Bronchial epithelial cell (primary cell): ENCODE measurements at regions not wholly inside any gene's neighbourhood (a gene's known extent, or its start where the extent isn't known, plus 50 kb on each side); places are given as distances from the start of the nearest gene placed in this dataset.

Experiments
- DNase-seq: peaks from one replicate; pipeline ENCODE4 v3.0.0-alpha.2; 2010; ENCODE audit warnings: low read depth
- FAIRE-seq: peaks from 2 replicates; lab custom pipeline; 2011; peaks lifted over from hg19 to GRCh38; lab: Jason Lieb, UNC
- H3K27me3 ChIP-seq: 2 replicates; pipeline ENCODE4 v1.5.1; 2011; ENCODE audit warnings: low read length; ENCODE audit not compliant: control insufficient read depth, insufficient read depth
- H3K36me3 ChIP-seq: 2 replicates; pipeline ENCODE4 v1.5.1; 2011; ENCODE audit warnings: low read length; ENCODE audit not compliant: control insufficient read depth, insufficient read depth
- H3K4me3 ChIP-seq: 2 replicates; pipeline ENCODE4 v1.5.1; 2011; ENCODE audit warnings: mild to moderate bottlenecking, low read depth, low read length, control low read depth
- CTCF ChIP-seq: IDR thresholded peaks from 2 replicates; pipeline ENCODE4 v1.5.1; 2011; ENCODE audit warnings: mild to moderate bottlenecking, moderate library complexity, low read length, control low read depth, inconsistent platforms; ENCODE audit not compliant: insufficient read depth, severe bottlenecking

GRCh38 chr1:221212926-221213325, 333.7 kb downstream of the HLX start:
- Histone ChIP-seq H3K4me3 (no peak overlapping the region), H3K36me3 (no peaks in the 10 kb centered on the region), H3K27me3 (no peaks in the 10 kb centered on the region)
- DNase-seq (no peak), FAIRE-seq (no peak)
- no peak for TF ChIP-seq CTCF

GRCh38 chr1:221217029-221217428, 337.8 kb downstream of the HLX start:
- FAIRE-seq (no peak), DNase-seq (peak; percentile 42)
- TF ChIP-seq CTCF = no peak
- Histone ChIP-seq H3K27me3 (no peaks in the 10 kb centered on the region), H3K36me3 (no peaks in the 10 kb centered on the region), H3K4me3 (no peak overlapping the region)

- Histone ChIP-seq H3K4me3 (no peak overlapping the region), H3K36me3 (no peaks in the 10 kb centered on the region), H3K27me3 (no peaks in the 10 kb centered on the region)
- FAIRE-seq (no peak), DNase-seq (no peak)
- TF ChIP-seq CTCF = no peak
Measured at GRCh38 chr1:221223281-221223680, 344.0 kb downstream of the HLX start.

- no peak for TF ChIP-seq CTCF
- H3K27me3 ChIP-seq = no peaks in the 10 kb centered on the region
- no peak for FAIRE-seq
Measured at GRCh38 chr1:221227460-221227859, 348.2 kb downstream of the HLX start.

GRCh38 chr1:221227872-221228337, 348.7 kb downstream of the HLX start:
- DNase-seq (no peak), FAIRE-seq (no peak)
- no peak for TF ChIP-seq CTCF
- no peaks in the 10 kb centered on the region for H3K27me3 ChIP-seq
- no peaks in the 10 kb centered on the region for H3K36me3 ChIP-seq
- H3K4me3 ChIP-seq = no peak overlapping the region

More at GRCh38 chr1:221227460-221227859, 348.2 kb downstream of the HLX start:
- no peak for DNase-seq
- H3K4me3 ChIP-seq = no peak overlapping the region
- H3K36me3 ChIP-seq = no peaks in the 10 kb centered on the region

- Histone ChIP-seq H3K36me3 (no peaks in the 10 kb centered on the region), H3K27me3 (no peaks in the 10 kb centered on the region), H3K4me3 (no peak overlapping the region)
- no peak for DNase-seq
- FAIRE-seq = no peak
- TF ChIP-seq CTCF = no peak
Measured at GRCh38 chr1:221228594-221228993, 349.4 kb downstream of the HLX start.
